ENCODE measurements at regions not wholly inside any gene's neighbourhood (a gene's known extent, or its start where the extent isn't known, plus 50 kb on each side); places are given as distances from the start of the nearest gene placed in this dataset.

- no peak for TF ChIP-seq CTCF (IDR thresholded peaks at IDR 0.05)
- TF ChIP-seq POLR2A (IDR thresholded peaks at IDR 0.05), result no peak
These were observed 230.0 kb downstream of the CTTN start for GRCh38 chr11:70628176-70628854.
